NCI-H526 treated with DMSO at 0.1 percent for 48 hours (cell line): ENCODE measurements at regions not wholly inside any gene's neighbourhood (a gene's known extent, or its start where the extent isn't known, plus 50 kb on each side); places are given as distances from the start of the nearest gene placed in this dataset.

Experiments used
- DNase-seq: peaks from one replicate; lab custom pipeline; 2025; lab: John Stamatoyannopoulos, UW

- no peak for DNase-seq
Measured at GRCh38 chr14:105844047-105844630, 317.8 kb downstream of the TMEM121 start.

DNA sequence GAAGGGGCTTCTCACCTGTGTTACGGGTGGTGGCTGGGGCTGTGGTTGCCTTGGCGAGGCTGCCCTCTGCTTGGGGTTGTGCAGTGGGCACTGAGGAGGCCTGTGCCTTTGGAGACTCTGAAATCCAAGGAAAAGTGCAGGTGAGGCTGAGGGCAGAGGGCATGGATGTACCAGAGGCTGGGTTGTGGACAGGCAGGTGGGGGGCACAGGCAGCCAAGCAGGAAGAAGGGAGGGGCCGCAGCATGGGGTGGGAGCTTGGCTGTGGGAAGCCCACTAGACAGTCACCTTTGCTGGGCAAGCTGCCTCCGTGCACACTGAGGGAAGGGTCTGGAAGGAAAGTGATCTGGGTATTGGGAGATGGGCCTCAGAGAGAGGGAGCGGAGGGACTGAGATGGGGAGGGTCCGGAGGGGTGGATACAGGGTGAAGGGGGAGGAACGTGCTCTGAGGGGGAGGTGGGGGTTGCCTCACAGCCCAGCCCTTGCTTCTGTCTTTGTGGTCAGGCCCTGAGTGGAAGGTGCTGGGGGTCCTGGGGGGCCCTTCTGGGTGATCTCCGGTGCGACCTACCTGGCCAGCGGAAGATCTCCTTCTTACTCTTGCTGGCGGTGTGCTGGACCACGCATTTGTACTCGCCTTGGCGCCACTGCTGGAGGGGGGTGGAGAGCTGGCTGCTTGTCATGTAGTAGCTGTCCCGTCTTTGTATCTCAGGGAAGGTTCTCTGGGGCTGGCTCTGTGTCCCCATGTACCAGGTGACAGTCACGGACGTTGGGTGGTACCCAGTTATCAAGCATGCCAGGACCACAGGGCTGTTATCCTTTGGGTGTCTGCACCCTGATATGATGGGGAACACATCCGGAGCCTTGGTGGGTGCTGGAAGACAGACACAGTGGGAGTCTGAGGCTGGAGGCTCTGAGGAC lies 318.7 kb downstream of the TMEM121 start:
- DNase-seq, result no peak

GRCh38 chr14:105845725-105846309 lies 319.4 kb downstream of the TMEM121 start:
- no peak for DNase-seq

GRCh38 chr14:105846312-105846711 lies 319.9 kb downstream of the TMEM121 start:
- no peak for DNase-seq

GRCh38 chr14:105847400-105847799 lies 321.0 kb downstream of the TMEM121 start:
- DNase-seq, result no peak

- no peak for DNase-seq
Measured at GRCh38 chr14:105848570-105848969, 322.2 kb downstream of the TMEM121 start.

GRCh38 chr14:105849933-105850626 lies 323.7 kb downstream of the TMEM121 start:
- DNase-seq, result no peak

GRCh38 chr14:105850853-105851581 lies 324.6 kb downstream of the TMEM121 start:
- no peak for DNase-seq

DNA sequence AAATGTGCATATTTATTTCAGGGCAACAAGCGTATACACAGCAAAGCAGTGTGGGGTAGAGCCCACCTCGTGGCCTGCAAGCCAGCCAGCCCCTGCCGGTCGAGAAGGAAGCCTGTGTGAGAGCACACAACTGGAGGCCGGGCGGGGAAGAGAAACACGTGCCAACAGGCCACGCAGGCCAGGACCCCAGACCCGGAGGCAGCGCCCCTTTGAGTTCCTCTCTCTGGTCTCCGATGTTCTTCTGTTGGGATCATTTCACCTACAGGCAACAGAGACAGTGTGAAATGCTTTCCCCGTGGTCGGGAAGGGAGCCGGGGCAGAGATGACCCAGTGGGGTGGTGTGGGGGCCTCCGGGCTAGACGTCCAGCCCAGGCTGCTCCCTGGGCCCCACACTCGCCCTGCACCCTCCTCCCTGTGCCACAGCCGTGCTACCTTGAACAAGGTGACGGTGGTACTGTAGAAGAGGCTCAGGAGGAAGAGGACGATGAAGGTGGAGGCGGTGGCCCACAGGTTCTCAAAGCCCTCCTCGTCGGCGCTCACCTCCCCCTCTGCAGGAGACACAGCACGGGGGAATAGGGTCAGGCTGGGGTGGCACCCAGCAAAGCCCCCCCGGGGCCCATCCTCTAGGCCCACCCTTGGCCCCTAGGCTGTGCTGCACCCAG lies 325.5 kb downstream of the TMEM121 start:
- DNase-seq, result no peak

DNA sequence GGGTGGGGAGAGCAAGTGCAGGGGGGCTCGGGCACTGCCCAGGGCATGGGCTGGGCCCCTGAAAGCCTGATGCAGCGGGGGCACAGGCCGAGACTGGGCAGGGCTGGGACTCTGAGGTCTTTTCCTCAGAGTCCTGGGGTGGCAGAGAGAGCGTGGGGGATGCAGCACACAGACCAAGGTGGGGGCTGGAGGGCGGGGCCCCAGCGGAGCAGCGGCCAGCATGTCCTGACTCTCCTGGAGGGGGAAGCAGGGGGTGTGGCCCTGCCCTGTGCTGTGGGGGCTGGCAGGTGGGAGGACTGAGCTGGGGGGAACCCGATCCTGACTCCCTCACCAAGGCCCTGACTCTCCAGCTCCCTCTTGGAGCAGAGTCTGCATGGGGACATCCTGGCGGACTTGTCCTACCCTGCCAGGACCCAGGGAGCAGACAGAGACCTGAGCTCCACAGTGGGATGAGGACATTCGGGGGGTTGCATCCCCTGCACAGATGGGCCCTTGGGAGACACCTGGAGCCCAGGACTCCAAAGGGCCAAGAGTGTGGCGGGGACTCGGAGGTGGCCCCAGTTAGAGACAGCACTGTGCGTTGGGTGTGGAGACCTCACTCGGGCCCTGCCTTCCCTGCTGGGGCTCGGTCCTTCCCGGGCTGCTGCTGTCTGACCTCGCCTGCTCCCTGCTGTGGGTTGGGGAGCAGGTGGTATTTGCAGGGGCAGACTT lies 326.1 kb downstream of the TMEM121 start:
- DNase-seq, result no peak

- no peak for DNase-seq
Measured at GRCh38 chr14:105853089-105853906, 326.9 kb downstream of the TMEM121 start.

- DNase-seq, result no peak
Measured at GRCh38 chr14:105853907-105854599, 327.7 kb downstream of the TMEM121 start.

GRCh38 chr14:105854600-105855245 lies 328.3 kb downstream of the TMEM121 start:
- DNase-seq, result no peak

- DNase-seq, result no peak
Measured at GRCh38 chr14:105855246-105855892, 329.0 kb downstream of the TMEM121 start.

- no peak for DNase-seq
Measured at GRCh38 chr14:105855893-105856675, 329.7 kb downstream of the TMEM121 start.

- DNase-seq, result no peak
Measured at GRCh38 chr14:105856676-105857219, 330.4 kb downstream of the TMEM121 start.
